GM12874 (cell line): ENCODE measurements at regions not wholly inside any gene's neighbourhood (a gene's known extent, or its start where the extent isn't known, plus 50 kb on each side); places are given as distances from the start of the nearest gene placed in this dataset.

Source experiments
- TF ChIP-seq, protein P1 (sequence below): IDR thresholded peaks from 2 replicates; pipeline ENCODE4 v1.5.1; 2011; ENCODE audit warnings: low read depth, mild to moderate bottlenecking, control low read depth, low read length, moderate library complexity; ENCODE audit not compliant: insufficient read depth

DNA sequence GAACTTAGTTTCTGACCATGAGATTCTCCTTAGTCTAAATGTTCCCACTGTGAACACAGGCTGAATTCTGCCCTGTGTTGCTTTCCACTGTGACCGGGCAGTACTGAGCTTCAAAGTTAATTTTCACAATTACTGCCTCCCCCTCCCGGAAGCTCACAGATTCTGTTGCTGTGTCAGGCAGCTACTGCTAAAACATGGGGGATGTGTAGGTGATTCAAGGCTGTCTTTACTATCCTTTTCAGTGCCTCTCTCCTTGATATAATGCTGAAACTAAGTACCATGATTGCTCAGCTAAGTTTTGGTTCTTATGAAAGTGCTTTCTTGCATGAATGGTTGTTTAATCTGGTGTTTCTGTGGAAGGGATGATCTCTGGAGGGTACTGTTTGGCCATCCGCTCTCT lies 428.3 kb upstream of the NOVA1 start:
- TF ChIP-seq, protein P1, sequence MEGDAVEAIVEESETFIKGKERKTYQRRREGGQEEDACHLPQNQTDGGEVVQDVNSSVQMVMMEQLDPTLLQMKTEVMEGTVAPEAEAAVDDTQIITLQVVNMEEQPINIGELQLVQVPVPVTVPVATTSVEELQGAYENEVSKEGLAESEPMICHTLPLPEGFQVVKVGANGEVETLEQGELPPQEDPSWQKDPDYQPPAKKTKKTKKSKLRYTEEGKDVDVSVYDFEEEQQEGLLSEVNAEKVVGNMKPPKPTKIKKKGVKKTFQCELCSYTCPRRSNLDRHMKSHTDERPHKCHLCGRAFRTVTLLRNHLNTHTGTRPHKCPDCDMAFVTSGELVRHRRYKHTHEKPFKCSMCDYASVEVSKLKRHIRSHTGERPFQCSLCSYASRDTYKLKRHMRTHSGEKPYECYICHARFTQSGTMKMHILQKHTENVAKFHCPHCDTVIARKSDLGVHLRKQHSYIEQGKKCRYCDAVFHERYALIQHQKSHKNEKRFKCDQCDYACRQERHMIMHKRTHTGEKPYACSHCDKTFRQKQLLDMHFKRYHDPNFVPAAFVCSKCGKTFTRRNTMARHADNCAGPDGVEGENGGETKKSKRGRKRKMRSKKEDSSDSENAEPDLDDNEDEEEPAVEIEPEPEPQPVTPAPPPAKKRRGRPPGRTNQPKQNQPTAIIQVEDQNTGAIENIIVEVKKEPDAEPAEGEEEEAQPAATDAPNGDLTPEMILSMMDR, result no peak

DNA sequence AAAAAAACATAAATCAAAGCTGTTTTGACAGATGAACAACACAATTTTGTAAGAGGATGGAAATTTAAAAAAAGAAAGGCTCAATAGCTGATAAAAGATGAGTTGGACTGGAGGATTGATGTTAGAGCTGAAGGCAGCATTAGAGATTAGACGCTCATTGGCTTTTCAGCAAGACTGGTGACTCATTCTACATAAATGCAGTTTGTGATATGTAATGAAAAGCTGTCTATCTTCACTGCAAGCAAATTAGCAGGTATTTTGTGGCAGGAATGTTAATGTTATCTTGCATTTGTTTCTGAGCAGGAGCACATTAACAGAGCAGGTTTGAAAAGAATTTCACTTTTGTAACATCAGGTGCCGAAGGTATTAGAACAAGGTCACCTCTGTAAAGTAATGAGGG lies 442.7 kb upstream of the NOVA1 start:
- TF ChIP-seq, protein P1, result no peak

DNA sequence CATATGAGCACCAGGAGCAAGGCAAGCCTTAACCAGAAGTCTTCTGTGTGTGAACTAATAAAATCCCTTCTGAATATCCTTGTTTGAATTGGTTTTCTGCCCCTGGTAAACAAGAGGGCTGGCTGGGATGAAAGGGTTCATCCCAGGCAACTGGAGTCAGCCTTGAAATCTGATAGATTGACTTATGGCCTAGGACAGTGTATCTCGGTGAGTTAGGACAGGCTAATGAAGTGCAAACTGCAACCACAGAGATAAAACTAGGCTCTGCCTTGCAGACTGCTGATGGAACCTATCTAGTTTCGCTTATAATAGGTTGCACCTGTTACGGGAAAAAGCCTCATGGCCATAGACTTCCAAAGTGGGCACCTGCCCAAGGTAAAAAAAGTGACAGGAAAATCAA lies 451.9 kb upstream of the NOVA1 start:
- TF ChIP-seq, protein P1, result no peak

DNA sequence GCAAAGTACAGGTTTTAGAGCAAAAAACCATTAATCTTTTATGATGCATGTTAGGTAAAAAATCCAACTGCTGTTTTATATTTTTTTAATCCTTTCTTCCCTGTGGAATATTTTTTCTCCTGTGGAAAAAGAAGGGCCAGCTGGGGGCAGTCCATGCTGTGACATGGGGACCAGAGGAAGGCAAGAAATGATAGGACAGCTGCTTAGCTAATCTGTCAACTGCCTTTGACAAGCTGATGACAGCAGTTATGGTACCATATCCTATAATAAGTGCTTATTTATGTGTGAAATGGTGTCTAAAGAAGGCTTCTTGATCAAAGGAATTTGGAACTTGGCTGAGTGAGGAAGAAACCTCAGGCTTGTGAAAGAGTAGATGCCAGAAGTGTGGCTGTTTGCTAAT lies 452.4 kb upstream of the NOVA1 start:
- TF ChIP-seq, protein P1, result no peak

DNA sequence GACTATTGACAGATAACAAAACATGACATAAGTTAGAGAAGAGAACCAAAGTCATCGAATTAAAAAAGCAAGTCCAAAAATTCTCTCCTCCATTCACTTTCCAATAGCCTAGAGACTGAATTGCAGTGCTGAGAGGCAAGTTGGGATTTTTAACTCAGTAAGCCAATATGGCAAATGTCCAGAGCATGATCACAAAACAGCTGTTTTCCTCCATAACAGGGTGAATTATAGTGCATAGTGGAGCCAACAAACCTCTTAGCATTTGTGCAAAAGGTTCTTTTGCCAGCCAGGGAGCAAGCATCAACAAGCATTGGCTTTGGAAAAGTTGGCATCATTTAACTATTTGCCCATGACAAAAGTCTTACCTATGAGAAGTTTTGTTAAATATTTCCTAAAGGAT lies 458.8 kb upstream of the NOVA1 start:
- TF ChIP-seq, protein P1, result no peak

DNA sequence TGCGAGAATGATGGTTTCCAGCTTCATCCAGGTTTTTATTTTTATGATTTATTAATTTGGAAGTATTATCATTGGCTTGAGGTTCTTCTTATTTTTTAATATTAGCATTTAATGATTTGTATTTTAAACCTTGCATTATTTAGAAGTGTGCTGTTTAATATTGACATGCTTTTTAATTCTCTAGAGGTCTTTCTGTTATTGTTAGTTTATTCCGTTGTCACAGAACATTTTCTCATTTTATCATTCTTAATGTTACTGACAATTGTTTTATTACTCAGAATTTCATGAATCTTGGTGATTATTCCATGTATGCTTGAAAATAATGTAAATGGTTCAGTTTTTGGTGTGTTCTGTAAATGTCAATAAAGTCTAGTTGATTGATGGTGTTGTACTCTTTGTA lies 463.5 kb upstream of the NOVA1 start:
- TF ChIP-seq, protein P1, result no peak

DNA sequence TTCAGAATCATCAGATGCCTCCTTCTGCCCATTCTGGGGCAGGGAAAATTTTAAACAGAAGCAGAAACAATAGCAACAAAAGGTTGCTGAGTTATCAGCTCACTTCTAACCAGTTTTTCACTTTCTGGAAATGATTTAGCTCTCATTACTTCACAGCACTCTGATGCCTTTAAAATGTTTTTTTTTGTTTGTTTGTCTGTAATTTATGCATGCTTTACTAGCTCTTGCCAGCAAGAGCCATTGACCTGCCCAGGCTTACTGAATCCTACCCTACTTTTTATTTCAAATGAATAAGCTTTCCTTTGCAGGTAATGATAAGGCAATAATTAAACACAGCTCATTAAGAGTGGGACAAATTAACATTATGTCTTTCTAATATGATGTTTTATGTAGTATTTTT lies 466.1 kb upstream of the NOVA1 start:
- TF ChIP-seq, protein P1, result no peak

DNA sequence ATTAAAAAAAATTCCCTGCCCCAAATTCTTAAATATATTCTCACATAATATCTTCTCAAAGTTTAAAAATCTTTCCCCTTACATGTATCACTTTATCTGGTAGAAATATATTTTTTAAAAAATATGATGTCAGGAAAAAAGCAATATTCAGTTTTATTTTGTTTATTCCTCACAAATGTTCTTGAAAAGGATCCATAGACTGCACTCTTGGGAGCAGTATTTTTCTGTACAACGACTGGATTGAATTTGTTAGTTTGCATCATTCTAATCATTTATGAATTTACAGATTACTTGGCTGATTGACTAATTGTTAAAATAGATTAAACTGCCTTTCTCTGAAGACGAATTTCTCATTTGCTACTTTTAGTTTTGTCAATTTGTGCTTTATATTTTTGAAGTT lies 468.1 kb upstream of the NOVA1 start:
- TF ChIP-seq, protein P1, result no peak
